Right lung (tissue), 2 donors: ENCODE measurements at regions not wholly inside any gene's neighbourhood (a gene's known extent, or its start where the extent isn't known, plus 50 kb on each side); places are given as distances from the start of the nearest gene placed in this dataset.

Experiments used
- DNase-seq, 2 donors: peaks; one replicate each; pipeline ENCODE4 v3.0.0-alpha.2; 2013

DNA sequence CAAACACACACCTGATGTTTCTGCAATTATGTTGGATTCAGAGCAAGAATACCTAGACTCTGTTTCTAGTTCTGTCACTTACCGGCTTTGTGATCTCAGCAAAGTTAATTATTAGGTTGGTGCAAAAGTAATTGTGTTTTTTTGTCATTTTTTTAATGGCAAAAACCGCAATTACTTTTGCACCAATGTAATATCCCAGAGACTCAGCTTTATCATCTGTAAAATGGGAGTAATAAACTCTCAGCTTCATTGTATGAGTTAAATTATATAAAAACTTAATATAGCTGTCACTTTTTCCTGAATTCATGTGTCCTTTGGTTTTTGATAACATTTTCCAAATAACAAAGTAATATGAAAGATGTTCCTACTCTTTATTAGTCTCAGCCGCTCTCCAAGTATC lies 251.7 kb downstream of the TRIB2 start:
- no peak for DNase-seq

DNA sequence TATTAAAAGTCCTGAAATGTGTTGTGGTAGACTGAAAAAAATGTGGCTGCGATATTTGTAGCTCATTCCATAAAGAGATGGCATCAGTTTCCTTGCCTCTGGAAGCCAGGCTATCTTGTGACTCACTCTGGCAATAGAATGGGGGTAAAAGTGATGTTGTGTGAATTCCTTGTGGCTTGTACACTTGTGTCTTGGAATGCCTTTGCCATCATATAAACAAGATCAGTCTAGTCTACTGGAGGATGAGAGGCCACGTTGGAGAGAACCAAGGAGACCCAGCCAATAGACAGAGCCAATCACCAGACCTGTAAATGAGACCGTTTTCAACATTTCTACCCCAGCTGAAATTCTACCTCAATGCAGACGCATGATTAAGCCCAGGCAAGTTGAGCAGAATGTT lies 254.1 kb downstream of the TRIB2 start:
- DNase-seq = no peak

DNA sequence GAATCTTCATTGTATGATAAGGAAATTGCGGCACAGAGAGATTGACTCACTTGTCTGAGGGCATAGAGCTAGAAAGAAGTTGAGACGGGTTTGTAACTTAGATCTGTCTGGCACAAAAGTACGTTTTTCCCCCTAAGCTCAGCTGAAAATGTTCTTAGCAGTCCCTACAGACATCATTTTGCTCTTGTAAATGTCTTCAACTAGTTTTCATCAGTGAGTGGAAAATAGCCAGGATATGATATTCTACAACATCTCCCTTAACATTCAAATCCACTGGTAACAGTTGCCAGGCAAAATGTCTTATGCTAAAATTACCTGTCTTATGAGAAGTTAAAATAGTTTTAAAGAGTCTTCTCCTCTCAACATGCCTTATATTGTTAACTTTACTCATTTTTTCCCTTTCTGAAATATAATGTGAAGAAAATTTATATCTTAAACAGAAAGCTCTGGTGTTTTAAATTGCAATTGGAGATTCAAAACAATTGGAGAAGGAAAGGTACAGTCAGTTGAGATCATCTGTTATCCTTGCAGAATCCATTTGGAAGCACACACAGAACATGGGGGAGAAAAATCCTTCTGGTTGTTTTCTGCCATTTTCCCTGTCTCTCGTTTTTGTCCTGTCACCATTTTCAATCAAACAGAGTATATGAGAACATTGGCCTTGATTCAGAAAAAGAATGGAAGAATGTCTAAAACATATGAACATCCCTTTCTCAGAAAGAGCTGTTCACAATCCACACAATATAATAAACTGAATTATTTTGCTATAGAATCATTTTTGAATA lies 255.0 kb downstream of the TRIB2 start:
- no peak for DNase-seq

DNA sequence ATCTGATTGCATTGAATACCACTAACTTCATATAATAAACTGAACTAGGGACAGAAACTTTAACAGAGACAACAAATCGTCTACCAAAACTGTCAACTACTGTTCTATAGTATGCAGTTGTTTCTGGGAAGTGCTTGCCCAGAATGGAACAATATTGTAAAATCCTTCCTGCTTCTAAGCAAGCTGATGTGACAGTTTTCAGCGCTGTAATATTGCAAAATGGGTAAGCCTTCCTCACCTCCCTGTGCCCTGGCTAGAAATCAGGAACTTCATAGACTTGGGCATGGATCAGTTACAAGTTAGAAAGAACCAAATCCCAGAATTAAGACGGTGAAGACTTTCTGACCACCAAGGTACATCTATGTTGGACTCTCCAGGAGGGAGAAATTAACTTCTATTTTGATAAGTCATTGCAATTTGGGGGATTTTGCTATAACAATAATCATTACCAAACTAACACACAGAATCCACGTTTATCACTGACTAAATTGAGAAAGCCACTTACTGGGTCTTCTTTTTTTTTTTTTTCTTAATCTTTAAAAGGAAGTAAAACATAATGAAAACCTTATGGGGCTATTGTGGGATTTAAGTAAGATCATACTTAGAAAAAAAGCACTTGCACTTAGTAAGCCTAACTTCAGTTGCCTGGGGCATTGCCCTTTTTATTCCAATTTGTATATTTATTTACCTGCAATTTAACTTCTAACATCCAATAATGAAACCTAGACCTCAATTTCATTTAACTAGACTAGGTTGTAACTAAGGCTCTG lies 261.5 kb downstream of the TRIB2 start:
- DNase-seq = no peak

DNA sequence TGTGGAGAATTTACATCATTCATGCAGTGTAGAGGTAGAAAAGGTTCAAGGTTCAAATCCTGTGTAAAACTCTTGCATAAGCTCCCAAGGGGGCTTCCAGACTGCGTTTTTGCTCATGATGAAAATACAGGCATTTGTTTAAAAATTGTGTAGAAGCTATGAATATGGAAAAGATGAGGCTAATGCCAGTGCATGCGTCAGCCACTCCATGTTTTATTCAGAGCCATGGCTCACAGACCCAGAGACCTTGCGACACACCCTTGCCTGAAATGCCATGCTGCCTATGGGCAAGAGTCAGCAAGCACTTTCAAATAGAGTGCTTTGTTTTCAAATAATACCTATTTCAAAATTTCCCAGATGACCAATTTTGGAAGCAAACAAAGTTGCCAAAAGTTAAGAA lies 262.3 kb downstream of the TRIB2 start:
- DNase-seq = no peak

DNA sequence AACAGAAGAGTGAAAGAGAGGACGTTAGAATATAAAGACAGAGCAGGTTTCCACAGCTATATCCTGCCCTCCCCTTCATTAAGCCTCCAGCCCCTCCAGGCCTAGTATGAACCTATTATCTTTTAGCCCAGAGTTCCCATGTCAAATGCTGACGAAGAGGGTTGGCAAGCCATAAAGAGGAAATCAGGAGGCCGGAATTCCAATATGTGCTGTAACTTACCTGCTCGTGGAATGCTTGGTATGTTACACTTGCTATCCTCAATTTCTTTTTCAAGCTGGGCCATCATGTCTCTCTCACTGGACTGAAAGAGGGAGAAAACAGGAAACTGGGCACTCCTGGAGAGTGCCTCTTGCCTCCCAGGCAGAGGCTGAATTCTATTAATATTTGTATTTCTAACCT lies 264.1 kb downstream of the TRIB2 start:
- no peak for DNase-seq

DNA sequence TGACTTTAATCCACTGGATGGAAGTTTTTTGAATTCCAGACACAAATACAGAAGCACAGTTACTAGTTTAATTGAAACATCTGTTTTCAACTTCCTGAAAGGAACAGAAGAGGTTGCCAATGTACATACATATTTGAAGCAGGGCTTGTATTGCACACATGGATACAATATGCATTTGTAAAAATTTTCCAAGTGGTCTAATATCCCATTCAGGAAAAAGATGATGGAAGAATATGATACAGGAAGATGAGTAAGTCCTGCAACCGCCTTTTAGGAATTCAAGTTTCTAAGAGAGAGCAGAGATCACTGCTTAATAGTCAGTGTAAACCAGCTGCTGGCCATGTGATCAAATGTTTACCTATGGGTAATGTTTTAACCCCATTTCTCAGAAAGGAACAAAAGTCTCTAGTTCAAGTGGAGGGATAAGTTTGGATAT lies 265.4 kb downstream of the TRIB2 start:
- no peak for DNase-seq

GRCh38 chr2:12987246-12987645 lies 270.5 kb downstream of the TRIB2 start:
- DNase-seq = no peak

- DNase-seq = no peak
These were observed 271.5 kb downstream of the TRIB2 start for GRCh38 chr2:12988279-12988678.

DNA sequence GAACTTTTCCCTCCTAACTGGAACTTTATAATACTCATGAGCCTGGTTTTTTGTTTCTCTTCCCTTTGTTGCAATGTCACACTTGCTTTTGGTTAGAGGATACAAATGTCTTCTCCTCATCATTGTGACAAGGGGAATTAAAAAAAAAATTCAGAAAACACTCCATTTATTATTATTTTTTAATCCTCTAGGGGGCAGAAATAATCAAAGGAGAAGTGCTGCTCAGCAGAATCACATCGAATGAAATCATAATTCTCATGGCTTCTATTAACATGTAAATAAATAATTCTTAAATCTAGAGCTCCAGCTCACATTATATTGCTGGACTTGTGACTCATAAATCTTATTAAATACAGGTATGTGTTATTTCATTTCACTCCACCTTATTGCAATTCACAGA lies 273.8 kb downstream of the TRIB2 start:
- no peak for DNase-seq

DNA sequence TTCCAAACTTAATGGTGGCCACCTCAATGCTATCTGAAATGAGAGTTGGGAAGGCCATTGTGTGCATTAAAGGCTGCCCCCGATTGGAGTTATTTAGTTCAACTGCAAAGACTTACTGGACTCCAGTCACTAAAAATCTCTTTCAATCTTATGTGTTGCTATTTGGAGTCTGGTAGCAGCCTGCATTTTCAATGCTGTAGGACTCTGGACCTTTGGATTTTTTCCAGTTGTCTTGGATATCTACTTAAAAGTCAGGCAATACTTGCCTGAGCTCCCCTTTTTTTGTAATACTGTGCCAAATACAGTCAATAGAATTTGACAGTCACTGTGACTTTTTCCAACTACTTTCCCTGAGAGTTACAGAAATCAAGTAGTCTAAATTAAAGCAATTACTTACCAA lies 281.9 kb downstream of the TRIB2 start:
- DNase-seq = no peak

DNA sequence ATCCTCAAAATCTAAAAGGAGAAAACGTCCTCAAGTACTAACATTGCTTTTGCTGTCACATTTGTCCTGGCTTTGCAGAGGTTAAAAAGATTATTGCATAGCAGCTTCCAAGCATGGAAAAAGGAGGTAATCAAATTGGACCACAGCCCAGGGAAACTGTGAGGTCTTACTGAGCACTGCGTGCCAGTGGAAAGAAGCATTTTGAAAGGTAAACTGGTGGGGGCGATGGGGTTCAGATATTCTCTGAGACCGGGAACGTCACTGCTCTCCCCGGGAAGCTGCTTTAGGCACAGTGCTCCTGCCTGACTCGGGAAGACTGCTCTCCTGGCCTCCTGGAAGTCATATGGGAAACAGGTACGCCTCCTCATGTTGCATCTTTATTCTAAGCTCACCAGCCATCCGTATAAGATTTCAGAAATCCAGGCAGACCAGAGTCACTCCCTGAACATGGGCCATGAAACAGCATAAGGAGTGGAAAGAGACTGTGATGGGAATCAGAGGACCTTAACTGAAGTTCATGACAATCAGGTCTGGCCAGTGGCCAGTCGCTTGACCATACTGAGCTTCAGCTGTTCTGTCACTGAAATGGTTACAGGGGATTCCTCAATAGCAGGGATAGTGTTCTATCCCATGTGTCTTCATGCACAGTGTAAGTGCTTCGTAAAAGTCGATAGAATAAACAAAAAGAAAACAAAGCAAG lies 284.1 kb downstream of the TRIB2 start:
- DNase-seq = no peak

DNA sequence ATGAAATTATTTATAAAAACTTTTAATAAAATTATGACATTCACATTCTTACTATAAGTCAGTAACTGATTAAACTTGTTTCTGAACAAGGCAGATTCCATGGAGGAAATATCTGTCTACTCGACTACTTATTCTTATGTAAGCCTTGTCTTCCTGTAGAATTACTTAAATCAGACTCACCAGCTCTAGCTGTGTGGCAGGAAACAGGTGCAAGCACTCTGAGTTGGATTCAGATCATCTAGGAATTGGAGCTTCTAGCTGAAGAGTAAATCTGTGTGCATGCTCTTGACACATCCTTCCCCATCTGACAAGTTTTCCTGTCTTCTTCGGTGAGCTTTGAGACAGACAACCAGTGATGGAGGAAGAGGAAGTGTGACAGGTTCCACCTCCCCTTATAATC lies 284.7 kb downstream of the TRIB2 start:
- no peak for DNase-seq

- DNase-seq = no peak
These were observed 286.0 kb downstream of the TRIB2 start for GRCh38 chr2:13002536-13003331.

GRCh38 chr2:13003500-13003899 lies 286.8 kb downstream of the TRIB2 start:
- DNase-seq = no peak

DNA sequence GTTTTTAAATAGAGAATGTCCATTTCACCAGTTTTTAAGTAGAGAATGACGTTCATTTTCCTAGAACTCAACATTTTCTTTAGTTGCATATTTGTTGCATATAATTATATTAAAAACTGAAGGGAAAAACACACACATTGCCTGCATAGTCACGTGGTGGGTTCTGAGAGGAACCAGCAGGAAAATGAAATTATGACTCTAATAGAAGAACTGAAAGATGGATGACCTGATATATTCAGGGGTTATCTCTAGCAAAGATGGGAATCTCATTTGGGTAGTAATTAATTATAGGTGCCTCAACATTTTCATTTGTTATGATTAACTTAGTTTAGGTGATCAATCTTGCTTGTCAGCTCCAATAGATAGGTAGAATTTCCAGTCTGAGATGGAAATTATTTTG lies 288.3 kb downstream of the TRIB2 start:
- no peak for DNase-seq

GRCh38 chr2:13005761-13006335 lies 289.1 kb downstream of the TRIB2 start:
- no peak for DNase-seq

- no peak for DNase-seq
These were observed 289.7 kb downstream of the TRIB2 start for GRCh38 chr2:13006426-13006825.

- peak; percentile 63 to 75 for DNase-seq
These were observed 290.3 kb downstream of the TRIB2 start for GRCh38 chr2:13006829-13007717.

DNA sequence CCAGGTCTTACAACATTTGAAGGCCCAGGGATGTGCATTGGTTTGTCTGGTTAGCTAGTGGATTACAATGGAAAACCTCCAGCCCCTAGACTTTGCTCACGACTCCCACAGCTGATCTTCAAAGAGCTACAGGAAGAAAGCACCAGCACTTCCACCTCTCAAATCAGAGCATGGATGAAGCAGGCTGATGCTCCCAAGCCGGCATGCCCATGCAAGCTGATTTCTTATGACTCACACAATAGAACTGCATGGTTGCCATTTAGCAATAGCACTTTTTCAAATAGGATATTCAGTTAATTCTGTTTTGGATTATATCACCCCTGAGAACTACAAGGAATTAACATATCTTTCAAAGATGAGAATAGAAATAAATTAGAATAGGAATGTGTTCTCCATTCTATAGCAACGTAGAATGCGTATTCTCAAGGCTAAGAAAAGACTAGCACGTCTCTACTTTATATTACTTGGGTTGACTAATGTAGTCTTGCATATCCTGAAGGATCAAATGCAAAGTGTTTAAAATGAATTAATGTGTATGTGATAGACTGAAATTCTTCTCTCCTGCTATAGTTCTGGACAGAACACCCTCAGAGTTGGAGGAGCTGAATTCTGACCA lies 292.4 kb downstream of the TRIB2 start:
- no peak for DNase-seq
